HG03175 (cell line): ENCODE measurements at regions not wholly inside any gene's neighbourhood (a gene's known extent, or its start where the extent isn't known, plus 50 kb on each side); places are given as distances from the start of the nearest gene placed in this dataset.
A peak's percentile ranks its signal among the peaks of the same experiment; 100 is the strongest.

Experiments used
- ATAC-seq: cut with Tn5 transposase; IDR thresholded peaks from one replicate; pipeline ENCODE4 v1.9.1; 2021; ENCODE audit warnings: mild to moderate bottlenecking, moderate library complexity; ENCODE audit not compliant: unreplicated experiment

DNA sequence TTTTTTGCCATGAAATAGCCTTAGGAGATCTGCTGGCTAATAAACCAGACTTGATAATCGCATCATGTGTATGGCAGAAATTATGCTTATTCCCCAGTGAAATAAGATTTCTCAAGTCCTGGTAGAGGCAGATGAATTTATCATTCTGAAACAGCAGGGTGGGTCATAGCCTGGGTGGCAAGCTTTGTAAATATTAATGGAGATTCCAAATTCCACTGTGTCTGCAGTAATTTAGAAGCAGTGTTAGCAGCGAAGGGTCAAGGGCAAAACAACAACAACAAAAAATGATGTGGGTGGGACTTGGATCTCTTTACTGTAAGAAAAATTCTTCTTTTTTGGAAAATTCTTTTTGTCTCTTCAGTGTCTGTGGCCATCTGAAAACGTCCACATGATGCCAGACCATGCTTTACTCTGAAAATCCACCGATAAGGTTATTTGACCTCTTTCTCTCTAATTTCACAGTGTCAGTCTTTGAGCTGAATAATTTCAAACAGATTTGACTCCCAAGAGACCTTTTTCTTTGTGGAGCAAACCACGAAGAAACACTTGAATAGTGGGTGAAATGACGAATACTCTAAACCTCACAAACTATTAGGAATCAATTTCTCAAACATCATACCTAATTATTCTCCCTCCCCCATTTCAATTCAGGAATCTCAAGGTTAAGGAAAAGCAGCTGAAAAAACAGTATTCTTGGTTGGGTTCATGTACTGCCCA is 106.0 kb upstream of the RPS23 start:
- no peak for ATAC-seq

DNA sequence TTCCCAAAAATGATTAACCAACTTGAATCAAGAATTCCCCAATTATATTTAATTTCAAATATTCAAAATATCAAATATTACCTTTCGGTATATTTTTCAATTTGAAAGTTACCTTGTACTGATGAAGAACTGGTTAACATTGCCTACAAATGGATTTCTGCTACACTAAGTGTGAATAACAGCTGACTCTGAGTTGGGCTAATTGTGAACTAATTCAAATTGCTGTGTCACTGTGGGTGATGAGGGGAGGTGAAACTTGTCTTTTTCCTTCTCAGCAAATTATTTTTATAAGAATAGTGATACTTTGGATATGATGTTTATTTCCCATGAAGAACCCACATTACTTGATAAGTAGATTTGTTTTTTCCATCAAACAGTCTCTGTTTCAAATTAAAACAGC is 103.4 kb upstream of the RPS23 start:
- no peak for ATAC-seq

DNA sequence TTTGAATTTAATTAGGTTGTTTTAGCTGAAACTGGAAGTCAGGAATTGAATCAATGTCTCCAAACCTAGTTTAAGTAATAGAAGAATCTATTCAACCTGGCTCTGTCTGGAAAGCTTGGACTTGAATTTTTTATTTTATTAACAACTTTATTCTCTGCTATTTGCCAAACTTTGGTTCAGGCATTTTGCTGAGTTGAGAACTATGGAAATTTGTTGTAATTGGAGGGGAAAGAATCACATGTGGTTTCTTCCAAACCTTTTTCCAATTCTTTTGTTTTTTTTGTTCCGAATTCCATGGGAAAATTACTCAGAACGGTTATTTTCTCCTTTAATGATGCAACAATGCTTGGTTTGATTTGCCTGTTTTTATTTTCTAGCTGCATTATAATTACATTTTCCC is 98.2 kb upstream of the RPS23 start:
- ATAC-seq: no peak

DNA sequence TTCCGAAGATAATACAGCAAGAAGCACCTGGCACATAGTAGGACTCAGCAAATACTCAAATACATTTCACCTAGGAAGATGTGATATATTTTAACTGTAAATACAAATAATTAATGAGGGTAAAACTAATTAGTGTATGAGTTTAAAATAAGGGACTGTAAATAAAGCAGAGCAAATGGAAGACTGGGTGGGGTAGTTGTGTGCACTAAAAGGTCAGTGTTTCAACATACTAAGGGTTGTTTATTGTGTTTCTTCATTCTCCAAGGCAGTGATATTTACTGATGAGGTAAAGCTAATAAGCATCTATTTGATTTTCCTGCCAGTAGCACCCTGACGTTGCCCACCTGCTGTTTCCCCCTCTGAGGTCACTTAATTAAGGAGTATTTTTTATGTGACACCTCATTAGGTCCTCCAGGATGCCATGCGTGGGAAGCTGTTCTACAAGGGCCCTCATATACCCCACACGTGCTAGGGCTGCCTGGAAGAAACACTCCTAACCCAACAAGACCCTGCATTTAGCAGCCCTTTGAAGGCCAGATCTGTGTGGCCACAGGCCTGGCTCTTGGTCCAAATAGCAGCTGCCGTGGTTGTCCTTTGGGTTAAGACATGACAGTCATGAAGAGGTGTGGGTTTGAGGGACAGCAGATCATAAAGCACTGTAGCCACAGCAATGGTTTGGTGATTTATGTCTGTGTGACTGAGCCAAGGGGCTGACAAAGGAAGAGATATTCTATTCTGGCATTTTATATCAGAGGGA is 97.5 kb upstream of the RPS23 start:
- no peak for ATAC-seq

DNA sequence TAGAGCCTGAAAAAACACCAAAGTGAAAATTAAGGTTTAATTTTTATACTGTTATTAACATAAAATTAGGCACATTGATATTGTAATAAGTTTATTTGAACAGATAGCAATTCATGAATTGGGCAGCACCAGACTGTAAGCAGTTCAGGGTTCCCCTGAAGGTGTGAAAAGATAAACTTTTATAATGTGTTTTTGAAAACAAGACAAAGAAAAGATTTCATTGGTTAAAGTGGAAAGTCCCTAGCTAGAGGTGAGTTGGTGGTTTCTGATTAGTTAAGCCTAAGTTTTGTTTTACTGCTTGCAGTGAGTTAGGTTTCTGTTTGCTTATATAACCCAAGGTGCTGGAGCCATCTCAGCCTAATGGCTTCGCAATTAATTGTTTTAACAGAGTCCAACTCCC is 96.5 kb upstream of the RPS23 start:
- no peak for ATAC-seq

DNA sequence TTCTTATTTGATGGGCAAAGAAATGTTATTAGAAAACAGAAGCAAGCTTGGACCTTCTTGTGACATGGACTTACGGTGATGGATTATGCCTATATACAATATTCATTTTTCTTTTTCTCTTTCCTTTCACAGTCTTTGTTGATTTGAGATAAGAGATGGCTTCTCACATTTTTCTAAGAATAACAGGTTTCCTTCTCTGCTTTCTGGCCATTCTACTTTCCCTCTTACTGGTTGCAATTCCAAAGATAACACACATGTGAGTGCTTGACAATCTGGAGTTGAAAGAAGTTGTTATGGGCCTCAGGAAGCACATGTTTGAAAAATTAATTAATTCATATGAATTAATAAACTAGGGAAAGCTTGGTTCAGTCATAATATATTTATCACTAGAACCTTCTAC is 89.8 kb upstream of the RPS23 start:
- no peak for ATAC-seq

DNA sequence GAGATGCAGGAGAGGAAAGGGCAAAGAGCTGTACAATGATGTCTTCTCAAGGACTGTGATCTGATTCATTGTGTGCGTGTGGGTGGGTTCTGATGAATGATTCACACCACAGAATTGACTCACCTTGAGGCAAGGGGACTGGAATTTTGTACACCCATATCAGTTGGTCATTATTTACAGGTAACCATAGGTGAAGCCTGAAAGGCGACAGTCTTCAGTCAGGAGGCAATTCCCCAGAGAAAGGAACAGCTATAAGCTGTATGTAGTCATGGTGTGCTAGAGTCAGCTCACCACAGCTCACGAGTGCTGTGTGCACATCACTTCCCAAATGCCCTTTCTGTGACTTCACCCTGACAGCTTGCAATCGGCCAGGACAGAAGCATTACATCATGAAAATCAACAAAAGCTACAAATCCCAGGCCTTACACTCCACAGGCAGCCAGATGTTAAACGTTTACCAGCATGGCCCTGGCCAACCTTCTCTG is 87.6 kb upstream of the RPS23 start:
- no peak for ATAC-seq

DNA sequence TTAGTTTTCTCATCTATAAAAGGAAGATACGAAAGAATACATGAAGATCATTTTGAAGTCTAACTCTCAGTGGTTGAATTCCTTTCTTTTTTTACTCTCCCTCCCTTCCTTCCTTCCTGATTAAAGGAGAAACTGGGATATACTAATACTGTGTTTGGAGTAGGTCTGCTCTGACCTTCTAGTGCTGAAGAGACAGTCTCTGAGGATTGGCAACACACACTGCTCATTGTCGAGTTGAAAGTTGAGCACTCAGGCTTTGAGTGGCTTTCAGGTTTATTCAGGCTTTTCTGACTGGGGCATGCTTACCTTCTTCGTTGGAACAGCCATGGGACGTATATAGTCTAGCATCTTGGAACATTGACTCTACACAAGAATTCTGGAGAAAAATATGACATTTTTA is 86.9 kb upstream of the RPS23 start:
- no peak for ATAC-seq

DNA sequence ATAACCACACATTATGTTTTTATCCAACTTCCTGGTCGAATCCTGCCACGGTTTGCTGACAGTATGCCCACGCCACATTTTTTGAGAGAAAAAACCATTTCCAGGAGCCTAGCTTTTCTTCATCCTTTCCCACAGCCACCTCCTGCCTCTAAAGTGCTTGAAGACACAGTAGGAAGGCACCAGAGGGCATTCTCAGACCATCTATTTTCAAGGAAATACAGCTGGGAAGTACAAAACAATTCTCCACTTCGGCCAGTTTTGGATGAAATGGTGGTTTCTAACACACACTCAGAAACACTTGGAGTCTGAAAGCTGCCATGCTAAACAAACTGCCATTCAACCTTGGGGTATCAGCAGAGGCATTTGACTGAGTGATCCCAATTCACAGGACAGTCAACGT is 86.3 kb upstream of the RPS23 start:
- no peak for ATAC-seq

DNA sequence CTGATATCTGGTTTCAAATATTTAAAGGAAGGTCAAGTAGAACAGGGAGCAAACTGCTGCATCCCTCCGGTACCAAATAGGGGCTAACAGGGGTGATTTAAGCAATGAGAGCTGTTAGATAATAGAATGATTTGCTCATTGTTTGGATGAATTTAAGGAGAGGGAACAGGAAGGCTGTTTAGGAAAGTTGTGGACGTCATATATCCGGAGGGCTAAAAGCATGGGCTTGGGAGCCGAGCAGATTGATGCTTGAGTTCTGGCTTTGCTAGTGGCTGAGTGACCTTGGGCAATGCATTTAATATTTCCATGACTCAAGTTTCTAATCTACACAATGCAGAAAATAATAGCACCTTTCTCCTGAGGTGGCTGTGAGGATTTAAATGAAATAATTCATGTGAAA is 85.4 kb upstream of the RPS23 start:
- ATAC-seq: no peak

DNA sequence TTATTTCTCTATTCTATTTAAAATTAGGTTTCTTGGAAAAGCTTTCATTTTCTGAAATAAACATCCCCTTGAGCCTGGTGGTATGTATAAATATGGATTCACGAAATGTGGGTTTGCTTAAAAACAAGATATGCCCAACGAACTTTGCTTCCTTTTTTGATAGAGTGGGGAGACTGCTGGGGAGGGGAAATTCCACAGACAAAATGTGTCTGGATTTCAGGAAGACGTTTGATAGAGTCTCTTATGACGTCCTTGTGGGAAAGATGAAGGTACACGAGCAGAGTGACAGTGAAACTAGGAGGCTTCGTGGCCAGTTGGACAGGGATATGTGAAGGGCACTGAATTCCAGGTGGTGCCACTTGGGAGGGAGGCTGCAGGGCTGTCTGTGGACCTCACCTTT is 84.5 kb upstream of the RPS23 start:
- ATAC-seq: no peak

DNA sequence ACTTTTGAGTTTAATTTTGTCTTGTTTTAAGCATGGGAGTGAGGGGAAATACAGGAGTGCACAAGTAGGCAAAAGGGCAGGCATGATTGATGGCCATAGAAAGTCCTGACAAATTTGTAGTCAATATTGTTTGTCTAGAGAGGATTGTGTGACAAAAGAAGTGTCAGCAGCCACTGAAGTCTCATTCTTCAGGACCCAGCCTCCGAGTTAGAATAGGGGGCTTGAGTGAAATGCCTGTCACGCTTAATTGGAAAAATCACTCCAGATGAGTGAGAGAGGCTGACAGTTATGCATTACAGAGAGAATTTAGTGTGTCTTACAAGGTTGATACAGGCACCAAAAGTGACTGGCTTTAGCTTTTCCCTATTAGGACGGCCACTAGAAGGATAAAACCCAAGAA is 81.9 kb upstream of the RPS23 start:
- ATAC-seq: no peak

DNA sequence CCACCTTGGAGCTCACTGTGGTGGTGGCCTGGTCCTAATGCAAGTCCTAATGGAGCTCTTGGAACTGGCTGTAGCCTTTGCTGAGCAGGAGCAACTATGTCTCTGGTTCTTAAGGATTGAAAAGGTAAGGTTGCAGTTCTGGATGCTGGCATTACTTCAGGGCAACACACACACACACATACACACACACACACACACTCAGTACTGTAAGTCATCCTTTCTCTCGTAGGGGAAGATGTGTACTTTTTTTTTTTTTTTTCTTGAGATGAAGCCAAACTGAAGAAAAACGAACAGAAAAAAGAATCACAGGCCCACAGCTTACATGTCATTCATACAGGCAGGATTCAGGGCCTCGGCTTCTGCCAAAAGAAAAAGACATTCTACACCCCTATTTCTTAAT is 81.1 kb upstream of the RPS23 start:
- ATAC-seq: no peak

DNA sequence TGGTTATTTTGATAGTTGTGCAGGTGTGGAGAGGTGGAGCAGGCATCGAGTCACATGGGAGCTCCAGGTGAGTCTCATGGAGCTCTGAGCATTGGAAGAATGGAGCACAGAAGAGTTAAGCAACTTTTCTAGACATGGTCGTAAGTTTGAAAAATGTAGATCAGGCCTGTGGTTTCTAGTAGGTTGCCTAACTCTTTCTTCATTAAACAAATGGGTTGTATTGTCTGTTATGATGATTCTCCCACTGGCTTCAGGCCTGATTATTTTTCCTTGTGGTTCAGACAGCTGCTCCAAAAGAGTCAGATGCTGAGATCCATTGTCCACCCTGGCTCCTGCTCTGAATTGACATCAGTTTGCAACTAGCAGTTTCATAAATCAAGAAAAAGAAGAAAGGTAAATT is 80.3 kb upstream of the RPS23 start:
- no peak for ATAC-seq

DNA sequence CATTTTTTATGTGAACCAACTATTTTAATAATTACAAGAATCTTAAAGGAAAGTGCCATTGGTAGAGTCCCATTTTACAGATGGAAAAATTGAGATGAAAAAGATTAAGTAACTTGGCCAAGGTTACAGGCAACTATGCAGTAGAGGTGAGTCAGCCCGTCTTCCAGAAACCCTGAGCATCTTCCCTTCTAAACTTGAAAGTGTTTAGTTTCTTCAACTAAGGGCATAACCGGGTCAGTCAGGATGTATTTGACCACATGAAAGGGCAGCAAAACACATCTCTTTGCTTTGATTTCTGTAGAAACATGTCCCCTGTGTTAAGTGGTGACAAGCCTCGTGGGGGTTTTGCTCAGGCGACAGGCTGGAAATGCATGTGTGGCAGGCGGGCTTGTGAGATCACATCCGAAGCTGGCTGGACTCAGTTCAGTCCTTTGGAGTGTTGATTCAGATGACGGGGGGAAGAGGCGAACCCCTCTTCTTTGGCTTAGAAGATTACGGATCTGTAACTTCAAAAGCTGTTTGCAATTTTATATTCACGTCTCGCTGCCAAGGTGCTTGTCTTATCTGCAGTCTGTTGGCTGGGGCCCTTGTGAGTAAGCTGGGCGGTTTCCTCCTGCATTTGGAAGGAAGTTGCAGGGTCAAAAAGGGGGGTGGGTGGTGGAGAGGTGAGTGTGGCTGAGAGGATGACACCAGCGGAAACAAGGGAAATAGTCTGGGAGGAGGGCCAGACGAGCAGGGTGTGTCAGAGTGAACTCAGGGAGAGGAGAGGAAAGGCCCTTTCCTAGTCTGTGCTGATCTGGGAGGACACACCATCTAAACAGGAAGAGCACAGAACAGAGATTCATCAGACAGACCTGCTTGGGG is 78.9 kb upstream of the RPS23 start:
- ATAC-seq: peak; percentile 48

DNA sequence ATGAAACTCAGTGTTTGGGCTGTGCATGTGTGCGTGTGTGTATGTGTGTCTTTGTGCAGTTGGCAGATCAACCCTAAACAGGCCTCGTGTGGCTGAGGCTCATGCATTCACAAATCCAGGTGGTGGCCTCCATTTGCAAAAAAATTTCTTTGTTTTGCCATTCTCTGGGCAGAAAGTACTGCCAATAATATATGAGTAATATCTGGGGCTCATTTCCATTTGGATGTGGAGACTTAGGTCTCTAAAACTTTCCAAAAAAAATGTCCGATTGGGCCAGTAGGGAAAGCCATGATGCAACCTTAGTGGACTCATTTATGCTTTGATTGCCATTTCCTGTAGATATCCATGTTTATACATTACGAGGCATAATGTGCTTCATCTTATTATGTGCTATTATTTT is 77.9 kb upstream of the RPS23 start:
- ATAC-seq: no peak

DNA sequence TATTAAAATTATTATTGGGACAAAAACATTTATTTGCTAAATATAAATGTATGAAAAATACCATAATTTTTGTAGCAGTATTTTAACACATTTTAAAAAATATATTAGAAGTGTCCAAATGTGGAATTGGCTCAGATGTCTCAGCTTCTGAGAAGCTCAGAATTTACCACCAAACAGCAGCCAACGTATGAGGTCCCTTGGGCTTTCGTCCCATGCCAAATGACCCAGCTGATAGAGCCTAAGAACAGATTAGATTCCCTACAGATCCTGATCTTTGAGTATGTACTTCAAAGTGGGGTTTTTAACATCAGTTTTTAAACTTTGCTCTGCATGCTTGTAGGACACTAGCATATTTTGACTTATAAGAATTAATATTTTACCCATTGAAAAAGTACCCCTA is 77.3 kb upstream of the RPS23 start:
- no peak for ATAC-seq

DNA sequence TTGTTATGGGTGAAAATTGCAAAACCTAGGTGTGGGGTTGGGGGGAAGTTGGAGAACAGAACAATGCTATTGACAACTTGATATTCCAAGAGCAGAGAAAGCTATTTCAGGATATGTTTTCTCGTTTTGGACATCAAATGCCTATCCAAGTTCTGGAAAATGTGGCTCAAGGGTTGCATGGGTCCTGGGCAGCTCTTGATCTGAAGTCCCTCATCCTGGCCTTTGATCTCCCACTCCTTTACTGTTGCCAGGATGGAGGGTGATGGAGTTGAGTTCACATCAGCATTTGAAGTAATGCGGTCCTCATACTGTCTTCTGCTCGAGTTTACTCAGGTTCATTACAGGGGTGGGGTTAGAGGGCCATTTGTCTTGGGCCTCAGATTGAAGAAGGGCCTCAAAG is 76.9 kb upstream of the RPS23 start:
- no peak for ATAC-seq

DNA sequence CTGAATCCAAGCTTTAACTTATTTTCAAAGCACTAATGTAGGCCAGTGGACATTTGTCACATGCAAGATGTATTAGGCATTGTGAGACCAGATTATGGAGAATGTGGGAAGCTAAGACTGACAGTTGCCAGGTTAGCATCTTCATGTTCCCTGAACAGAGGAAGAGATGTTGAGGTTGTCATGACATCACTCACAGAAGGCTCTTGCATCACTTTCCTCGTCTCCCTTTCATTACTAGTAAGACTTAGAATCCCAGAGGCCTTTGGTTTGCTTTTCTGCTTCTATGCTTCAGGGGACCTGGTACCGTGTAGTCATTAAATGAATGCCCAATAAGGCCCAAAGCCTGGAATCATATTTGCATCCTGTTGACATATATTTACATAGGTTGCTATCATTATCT is 76.4 kb upstream of the RPS23 start:
- no peak for ATAC-seq

DNA sequence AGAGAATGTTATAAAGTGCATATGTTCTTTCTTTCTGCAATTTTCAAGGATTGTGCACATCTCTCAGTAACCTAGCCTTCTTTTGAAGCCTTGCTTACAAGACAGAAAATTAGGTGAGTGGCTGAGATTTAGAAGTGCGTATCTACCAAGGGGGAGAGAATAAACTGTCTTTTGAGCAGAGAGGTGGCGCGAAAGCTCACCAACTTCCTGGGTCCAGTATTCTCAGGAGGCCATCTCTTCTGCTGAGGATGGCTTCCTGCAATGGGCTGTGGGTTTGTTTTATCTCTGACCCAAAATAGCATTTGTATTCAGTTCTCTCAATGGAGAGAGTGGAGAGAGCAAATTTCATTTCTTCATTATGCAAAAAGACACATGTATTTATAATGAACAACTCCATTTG is 75.4 kb upstream of the RPS23 start:
- ATAC-seq: no peak

DNA sequence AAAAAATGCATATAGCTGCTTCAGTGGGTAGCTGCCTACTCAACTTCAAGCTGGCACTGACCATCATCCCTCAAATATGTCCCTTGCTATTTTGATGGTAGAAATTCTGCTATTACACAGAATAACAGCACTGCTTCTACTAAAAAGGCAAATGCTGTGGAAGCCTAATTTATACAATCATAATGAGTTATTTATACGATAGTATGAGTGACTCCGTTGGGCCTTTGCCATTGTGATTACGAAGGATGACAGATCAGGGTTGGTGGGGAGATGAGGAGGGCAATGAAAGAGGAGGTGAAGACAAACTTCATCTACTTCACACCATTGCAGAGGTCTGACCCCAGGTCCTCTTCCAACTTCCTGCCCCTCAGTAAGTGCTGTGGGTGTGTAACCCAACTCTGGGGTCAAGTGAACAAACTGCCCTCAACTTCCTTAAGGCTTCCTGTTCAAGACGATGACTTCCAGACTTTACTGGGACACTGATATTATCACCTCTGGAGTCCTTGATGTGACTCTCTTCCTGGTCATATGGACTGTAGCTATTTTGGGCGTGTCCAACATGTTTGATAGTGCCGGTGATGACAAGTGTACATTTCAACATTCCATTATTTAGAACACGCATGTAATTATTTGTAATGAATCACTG is 74.1 kb upstream of the RPS23 start:
- no peak for ATAC-seq
